OCI-LY7 (cell line): ENCODE measurements at regions not wholly inside any gene's neighbourhood (a gene's known extent, or its start where the extent isn't known, plus 50 kb on each side); places are given as distances from the start of the nearest gene placed in this dataset.

Source experiments
- BruUV-seq: library from RNA; stranded (reverse); fragments of 400-500 nt; replicated peaks from 2 replicates; lab custom pipeline; 2021; lab: Mats Ljungman, UMichigan
- CTCF ChIA-PET: fragments of 300-600 bp; sonication (Branson Sonifier 250); formaldehyde crosslinking; loops from one replicate; lab custom pipeline; 2022; ENCODE audit warnings: antibody characterized with exemption; ENCODE audit not compliant: unreplicated experiment; lab: Charles Lee
- POLR2A ChIA-PET: fragments of 300-600 bp; sonication (Branson Sonifier 250); formaldehyde crosslinking; loops from one replicate; lab custom pipeline; 2022; ENCODE audit warnings: antibody characterized with exemption; lab: Charles Lee
- DNase-seq: peaks from one replicate; pipeline ENCODE4 v3.0.0-alpha.2; 2015; ENCODE audit warnings: low spot score
- H2AFZ ChIP-seq: fragments of 200-600 bp; sonication (generic), shearing (Covaris generic); 2 replicates; pipeline ENCODE4 v1.6.1; 2014; ENCODE audit warnings: mild to moderate bottlenecking, antibody characterized with exemption, low read length, moderate library complexity
- H3K27ac ChIP-seq: fragments of 200-600 bp; sonication (generic); 2 replicates; pipeline ENCODE4 v1.5.1; 2014; ENCODE audit warnings: mixed run types, low read depth, mild to moderate bottlenecking, moderate library complexity, low read length, inconsistent platforms; ENCODE audit not compliant: poor library complexity, severe bottlenecking
- H3K36me3 ChIP-seq: fragments of 200-600 bp; sonication (generic); 2 replicates; pipeline ENCODE4 v1.6.1; 2014; ENCODE audit warnings: mild to moderate bottlenecking, antibody characterized with exemption, low read length, moderate library complexity, mixed read lengths; ENCODE audit not compliant: insufficient read depth
- H3K4me1 ChIP-seq: fragments of 200-600 bp; sonication (generic); 2 replicates; pipeline ENCODE4 v1.5.1; 2014; ENCODE audit warnings: mild to moderate bottlenecking, low read length; ENCODE audit not compliant: insufficient read depth, poor library complexity, severe bottlenecking
- H3K4me2 ChIP-seq: fragments of 200-600 bp; sonication (generic); 2 replicates; pipeline ENCODE4 v1.6.1; 2014; ENCODE audit warnings: mild to moderate bottlenecking, low read length
- H3K4me3 ChIP-seq: fragments of 200-600 bp; sonication (generic); 2 replicates; pipeline ENCODE4 v1.5.1; 2014; ENCODE audit warnings: mild to moderate bottlenecking, low read depth, low read length; ENCODE audit not compliant: poor library complexity, severe bottlenecking
- H3K79me2 ChIP-seq: fragments of 200-600 bp; sonication (generic); 2 replicates; pipeline ENCODE4 v1.6.1; 2016; ENCODE audit warnings: low read depth, mild to moderate bottlenecking, low read length, moderate library complexity, mixed read lengths; ENCODE audit not compliant: insufficient read depth
- H3K9me2 ChIP-seq: fragments of 200-600 bp; sonication (generic); 2 replicates; pipeline ENCODE4 v1.6.1; 2016; ENCODE audit warnings: mild to moderate bottlenecking, low read length, mixed read lengths; ENCODE audit not compliant: insufficient read depth
- H3K9me3 ChIP-seq: fragments of 200-600 bp; sonication (generic); 2 replicates; pipeline ENCODE4 v1.6.1; 2014; ENCODE audit warnings: mild to moderate bottlenecking, mixed run types, low read length, mixed read lengths
- H4K20me1 ChIP-seq: fragments of 200-600 bp; sonication (generic); 2 replicates; pipeline ENCODE4 v1.6.1; 2014; ENCODE audit warnings: mild to moderate bottlenecking, antibody characterized with exemption, low read length, moderate library complexity, mixed read lengths; ENCODE audit not compliant: insufficient read depth
- EZH2phosphoT487 ChIP-seq: fragments of 200-600 bp; sonication (generic); IDR thresholded peaks from 2 replicates; pipeline ENCODE4 v1.6.1; 2018; ENCODE audit warnings: low read depth, borderline replicate concordance, mild to moderate bottlenecking, mixed run types, antibody characterized with exemption, low read length, moderate library complexity, mixed read lengths
- intact Hi-C: fragments of 100-400 bp; cut with micrococcal nuclease; formaldehyde crosslinking; loops from one replicate; pipeline ENCODE4 v1.10.0; 2022; ENCODE audit not compliant: unreplicated experiment
- TF ChIP-seq, protein P1 (sequence below): fragments of 200-600 bp; sonication (generic); conservative IDR thresholded peaks from 2 replicates; pipeline ENCODE4 v1.5.1; 2014; ENCODE audit warnings: mild to moderate bottlenecking, antibody characterized with exemption, low read length, moderate library complexity, mixed read lengths

DNA sequence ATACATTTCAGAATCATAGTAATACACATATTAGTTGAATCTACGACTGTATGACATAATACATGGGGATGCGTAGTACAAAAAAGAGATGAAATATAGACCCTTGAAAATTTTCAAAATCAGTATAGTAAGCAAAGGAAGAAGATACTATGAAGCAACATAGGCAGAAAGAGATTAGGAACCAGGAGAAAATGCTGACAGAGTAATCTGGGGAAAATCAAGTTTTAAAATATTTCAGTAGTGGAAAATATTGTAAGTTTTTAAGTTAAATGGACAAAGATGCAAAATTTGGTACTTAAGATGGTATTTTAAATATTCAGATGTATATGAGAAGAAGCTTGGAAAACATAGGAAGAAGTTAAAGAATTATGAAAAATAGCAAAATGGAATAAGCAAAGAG lies 915.6 kb upstream of the LRFN5 start:
- H3K4me2 ChIP-seq, result no peak overlapping the region
- ChIA-PET POLR2A (interaction anchor here (0.6 kb wide), 1 partner anchor 44 kb away, joined by 4 read pairs; no protein-coding TSS in a partner anchor), CTCF (no interaction called here)
- intact Hi-C loops, result no loop called here
- no peaks in the 10 kb centered on the region for H3K79me2 ChIP-seq
- no peaks in the 10 kb centered on the region for H4K20me1 ChIP-seq
- no peaks in the 10 kb centered on the region for H3K9me3 ChIP-seq
- no peak overlapping the region for H2AFZ ChIP-seq
- TF ChIP-seq, protein P1, sequence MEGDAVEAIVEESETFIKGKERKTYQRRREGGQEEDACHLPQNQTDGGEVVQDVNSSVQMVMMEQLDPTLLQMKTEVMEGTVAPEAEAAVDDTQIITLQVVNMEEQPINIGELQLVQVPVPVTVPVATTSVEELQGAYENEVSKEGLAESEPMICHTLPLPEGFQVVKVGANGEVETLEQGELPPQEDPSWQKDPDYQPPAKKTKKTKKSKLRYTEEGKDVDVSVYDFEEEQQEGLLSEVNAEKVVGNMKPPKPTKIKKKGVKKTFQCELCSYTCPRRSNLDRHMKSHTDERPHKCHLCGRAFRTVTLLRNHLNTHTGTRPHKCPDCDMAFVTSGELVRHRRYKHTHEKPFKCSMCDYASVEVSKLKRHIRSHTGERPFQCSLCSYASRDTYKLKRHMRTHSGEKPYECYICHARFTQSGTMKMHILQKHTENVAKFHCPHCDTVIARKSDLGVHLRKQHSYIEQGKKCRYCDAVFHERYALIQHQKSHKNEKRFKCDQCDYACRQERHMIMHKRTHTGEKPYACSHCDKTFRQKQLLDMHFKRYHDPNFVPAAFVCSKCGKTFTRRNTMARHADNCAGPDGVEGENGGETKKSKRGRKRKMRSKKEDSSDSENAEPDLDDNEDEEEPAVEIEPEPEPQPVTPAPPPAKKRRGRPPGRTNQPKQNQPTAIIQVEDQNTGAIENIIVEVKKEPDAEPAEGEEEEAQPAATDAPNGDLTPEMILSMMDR, result no peak
- no peak for TF ChIP-seq EZH2phosphoT487
- no peaks in the 10 kb centered on the region for H3K36me3 ChIP-seq
- no TSS peak for BruUV-seq
- no peaks in the 10 kb centered on the region for H3K9me2 ChIP-seq
- H3K4me3 ChIP-seq, result no peak overlapping the region
- H3K4me1 ChIP-seq, result no peaks in the 10 kb centered on the region
- H3K27ac ChIP-seq, result no peak overlapping the region
- DNase-seq, result no peak

DNA sequence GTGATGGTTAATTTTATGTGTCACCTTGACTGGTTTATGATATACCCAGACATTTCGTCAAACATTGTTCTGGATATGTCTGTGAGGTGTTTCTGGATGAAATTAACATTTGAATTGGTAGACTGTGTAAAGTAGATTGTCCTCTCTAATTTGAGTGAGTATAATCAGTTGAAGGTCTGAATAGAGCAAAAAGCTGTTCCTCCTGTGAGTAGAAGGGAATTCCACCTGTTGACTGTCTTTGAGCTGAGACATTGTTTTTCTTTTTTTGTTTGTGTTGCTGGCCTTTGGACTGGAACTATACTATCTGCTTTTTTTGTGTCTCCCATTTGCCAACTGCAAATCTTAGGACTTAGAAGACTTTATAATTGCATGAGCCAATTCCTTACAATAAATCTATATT lies 920.9 kb upstream of the LRFN5 start:
- H3K9me3 ChIP-seq, result no peaks in the 10 kb centered on the region
- no peak for DNase-seq
- ChIA-PET POLR2A (no interaction called here), CTCF (no interaction called here)
- no peaks in the 10 kb centered on the region for H3K4me1 ChIP-seq
- no peak overlapping the region for H2AFZ ChIP-seq
- no peaks in the 10 kb centered on the region for H4K20me1 ChIP-seq
- BruUV-seq, result no TSS peak
- H3K4me2 ChIP-seq, result no peak overlapping the region
- H3K9me2 ChIP-seq, result no peaks in the 10 kb centered on the region
- no peaks in the 10 kb centered on the region for H3K36me3 ChIP-seq
- intact Hi-C loops, result no loop called here
- no peak overlapping the region for H3K4me3 ChIP-seq
- TF ChIP-seq, protein P1, result no peak
- TF ChIP-seq EZH2phosphoT487, result no peak
- H3K27ac ChIP-seq, result no peak overlapping the region
- no peaks in the 10 kb centered on the region for H3K79me2 ChIP-seq

DNA sequence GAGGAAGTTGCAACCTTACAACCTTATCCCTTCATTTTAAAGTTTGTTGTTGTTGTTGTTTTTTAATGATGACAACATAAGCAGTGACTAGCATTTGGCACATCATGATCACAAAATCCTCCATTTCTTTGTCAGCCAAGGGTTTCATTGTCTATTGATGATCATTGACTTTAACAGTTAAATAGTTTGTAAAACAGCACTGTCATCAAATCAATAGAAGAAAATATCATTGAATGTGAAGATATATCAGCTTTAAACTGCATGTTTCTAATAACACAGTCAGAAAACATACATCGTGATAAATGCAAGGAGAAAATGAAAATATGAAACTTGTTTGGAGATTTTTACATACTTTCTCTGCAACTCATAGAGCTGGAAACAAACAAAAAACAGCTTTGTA lies 922.3 kb upstream of the LRFN5 start:
- H3K4me2 ChIP-seq, result no peak overlapping the region
- BruUV-seq, result no TSS peak
- no peaks in the 10 kb centered on the region for H3K4me1 ChIP-seq
- H3K79me2 ChIP-seq, result no peaks in the 10 kb centered on the region
- H2AFZ ChIP-seq, result no peak overlapping the region
- no peaks in the 10 kb centered on the region for H3K9me3 ChIP-seq
- no peaks in the 10 kb centered on the region for H3K36me3 ChIP-seq
- H4K20me1 ChIP-seq, result no peaks in the 10 kb centered on the region
- H3K9me2 ChIP-seq, result no peaks in the 10 kb centered on the region
- TF ChIP-seq, protein P1, result no peak
- TF ChIP-seq EZH2phosphoT487, result no peak
- intact Hi-C loops, result no loop called here
- CTCF ChIA-PET, result no interaction called here
- POLR2A ChIA-PET, result no interaction called here
- DNase-seq, result no peak
- H3K4me3 ChIP-seq, result no peak overlapping the region
- H3K27ac ChIP-seq, result no peak overlapping the region
